Neutrophil (primary cell): ENCODE measurements at regions not wholly inside any gene's neighbourhood (a gene's known extent, or its start where the extent isn't known, plus 50 kb on each side); places are given as distances from the start of the nearest gene placed in this dataset.

Experiments used
- H3K27ac ChIP-seq: fragments of 200-600 bp; sonication (generic); 2 replicates; pipeline ENCODE4 v1.5.1; 2016; ENCODE audit warnings: mild to moderate bottlenecking, moderate library complexity
- H3K27me3 ChIP-seq: fragments of 200-600 bp; sonication (generic); 2 replicates; pipeline ENCODE4 v1.6.0; 2016; ENCODE audit warnings: mild to moderate bottlenecking
- H3K36me3 ChIP-seq: fragments of 200-600 bp; sonication (generic); 2 replicates; pipeline ENCODE4 v1.5.1; 2017
- H3K4me1 ChIP-seq, 2 experiments: fragments of 200-600 bp in 1 of 2; sonication (generic) in 1 of 2; 1 replicate in 1 of 2; 2 replicates in 1 of 2; pipeline versions ENCODE4 v1.5.1 to v1.6.1; 2013 to 2016; ENCODE audit warnings: low read depth in 1 of 2, low read length in 1 of 2, mild to moderate bottlenecking in 1 of 2, moderate library complexity in 1 of 2; ENCODE audit not compliant: control insufficient read depth in 1 of 2, insufficient read depth in 1 of 2
- H3K4me3 ChIP-seq, 2 experiments: fragments of 200-600 bp in 1 of 2; sonication (generic) in 1 of 2; 1 replicate in 1 of 2; 2 replicates in 1 of 2; pipeline ENCODE4 v1.5.1; 2013 to 2016; ENCODE audit warnings: low read depth in 1 of 2, low read length in 1 of 2, mild to moderate bottlenecking in 1 of 2, moderate library complexity in 1 of 2
- H3K9me3 ChIP-seq: fragments of 200-600 bp; sonication (generic); 2 replicates; pipeline ENCODE4 v1.5.1; 2016
- TF ChIP-seq, protein P1 (sequence below): fragments of 200-600 bp; sonication (generic); IDR thresholded peaks from 2 replicates; pipeline ENCODE4 v1.5.1; 2016; ENCODE audit warnings: antibody characterized with exemption

DNA sequence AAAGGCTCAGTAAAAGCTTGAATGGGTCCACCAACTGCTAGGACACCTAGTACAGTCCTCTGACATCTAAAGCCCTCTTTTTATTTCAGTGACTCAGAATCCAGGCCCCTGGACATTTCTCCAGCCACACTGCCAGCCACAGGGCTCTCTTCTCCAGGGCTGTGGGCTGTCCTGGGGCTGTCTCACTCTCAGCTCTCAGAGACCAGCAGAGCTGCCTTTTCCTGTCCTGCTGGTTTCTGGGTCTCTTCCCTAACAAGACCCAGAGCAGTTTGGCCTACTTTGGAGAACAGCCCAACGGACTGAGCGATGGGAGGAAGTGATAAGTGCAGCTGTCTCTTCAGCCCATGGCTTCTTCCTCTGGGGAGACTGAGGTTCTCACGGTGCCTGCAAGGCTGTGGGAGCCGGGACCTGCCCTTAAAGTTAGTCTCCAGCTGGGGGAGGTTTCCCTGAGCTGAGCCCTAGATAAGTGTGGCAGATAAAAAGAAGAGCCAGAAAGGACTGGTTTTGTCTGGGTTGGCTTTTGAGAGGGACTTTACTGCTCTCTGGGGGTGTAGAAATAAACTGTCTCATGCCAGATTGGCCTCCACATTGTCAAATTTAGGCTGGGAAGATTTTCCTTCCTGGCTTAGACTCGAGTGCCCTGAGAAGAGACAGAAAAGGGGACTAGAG lies 979.8 kb downstream of the VRK1 start:
- Histone ChIP-seq H3K9me3 (no peaks in the 10 kb centered on the region), H3K27ac (no peak overlapping the region)
- TF ChIP-seq, protein P1, sequence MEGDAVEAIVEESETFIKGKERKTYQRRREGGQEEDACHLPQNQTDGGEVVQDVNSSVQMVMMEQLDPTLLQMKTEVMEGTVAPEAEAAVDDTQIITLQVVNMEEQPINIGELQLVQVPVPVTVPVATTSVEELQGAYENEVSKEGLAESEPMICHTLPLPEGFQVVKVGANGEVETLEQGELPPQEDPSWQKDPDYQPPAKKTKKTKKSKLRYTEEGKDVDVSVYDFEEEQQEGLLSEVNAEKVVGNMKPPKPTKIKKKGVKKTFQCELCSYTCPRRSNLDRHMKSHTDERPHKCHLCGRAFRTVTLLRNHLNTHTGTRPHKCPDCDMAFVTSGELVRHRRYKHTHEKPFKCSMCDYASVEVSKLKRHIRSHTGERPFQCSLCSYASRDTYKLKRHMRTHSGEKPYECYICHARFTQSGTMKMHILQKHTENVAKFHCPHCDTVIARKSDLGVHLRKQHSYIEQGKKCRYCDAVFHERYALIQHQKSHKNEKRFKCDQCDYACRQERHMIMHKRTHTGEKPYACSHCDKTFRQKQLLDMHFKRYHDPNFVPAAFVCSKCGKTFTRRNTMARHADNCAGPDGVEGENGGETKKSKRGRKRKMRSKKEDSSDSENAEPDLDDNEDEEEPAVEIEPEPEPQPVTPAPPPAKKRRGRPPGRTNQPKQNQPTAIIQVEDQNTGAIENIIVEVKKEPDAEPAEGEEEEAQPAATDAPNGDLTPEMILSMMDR = no peak

DNA sequence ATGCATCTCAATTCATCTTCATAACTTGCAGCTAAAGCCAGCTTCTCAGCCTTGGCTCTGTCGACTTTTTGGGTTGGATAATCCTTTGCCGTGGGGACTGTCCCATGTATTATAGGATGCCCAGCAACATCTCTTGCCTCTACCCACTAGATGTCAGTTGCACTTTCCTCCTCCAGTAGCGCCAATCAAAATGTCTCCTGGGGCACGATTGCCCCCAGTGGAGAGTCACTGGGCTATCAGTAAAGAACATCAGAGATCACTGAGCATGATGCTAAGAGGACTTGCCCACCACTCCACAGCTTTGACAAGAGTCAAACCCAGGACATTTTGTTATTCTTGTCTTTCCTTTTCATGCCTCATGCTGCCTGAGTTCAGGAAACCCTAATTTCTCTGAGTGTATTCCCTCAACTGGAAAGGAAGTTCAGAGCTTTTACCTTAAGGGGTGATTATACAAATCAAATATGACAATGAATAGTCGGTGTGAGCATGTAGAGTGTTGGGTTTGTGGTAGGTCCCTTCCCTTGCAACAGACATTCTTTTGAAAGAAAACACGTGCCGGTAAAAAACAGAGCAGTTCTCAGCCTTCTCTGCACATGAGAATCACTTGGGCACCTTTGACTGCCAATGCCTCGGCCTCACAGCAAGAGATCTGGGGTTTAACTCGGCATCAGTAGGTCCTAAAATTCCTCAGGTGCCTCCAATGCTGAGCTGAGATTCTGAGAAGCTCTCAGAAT lies 980.6 kb downstream of the VRK1 start:
- Histone ChIP-seq H3K27ac (no peak overlapping the region), H3K27me3 (no peaks in the 10 kb centered on the region), H3K4me3 (no peak overlapping the region), H3K4me1 (no peaks in the 10 kb centered on the region), H3K9me3 (no peaks in the 10 kb centered on the region), H3K36me3 (no peaks in the 10 kb centered on the region)
- TF ChIP-seq, protein P1 = no peak

More for the DNA sequence above, 979.8 kb downstream of the VRK1 start:
- H3K4me3 ChIP-seq = no peak overlapping the region
- H3K27me3 ChIP-seq = no peaks in the 10 kb centered on the region
- no peaks in the 10 kb centered on the region for H3K4me1 ChIP-seq
- H3K36me3 ChIP-seq = no peaks in the 10 kb centered on the region

DNA sequence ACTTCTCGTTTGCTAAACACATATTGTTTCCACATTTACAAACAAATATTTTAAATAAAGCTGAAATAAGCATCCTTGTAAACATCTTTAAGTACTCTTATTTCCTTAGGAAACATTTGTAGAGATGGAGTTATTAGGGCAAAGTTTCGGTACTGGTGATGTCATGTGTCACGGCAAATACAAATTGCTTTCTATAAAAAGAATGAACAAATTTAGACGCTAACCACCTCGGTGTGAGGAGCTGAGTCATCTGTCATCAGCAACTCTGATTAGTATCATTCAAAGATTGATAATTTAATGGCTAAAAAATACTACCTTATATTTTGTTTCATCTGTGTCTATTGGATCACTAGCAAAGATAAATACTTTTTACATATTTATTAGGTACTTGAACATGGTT lies 982.0 kb downstream of the VRK1 start:
- H3K27me3 ChIP-seq = no peaks in the 10 kb centered on the region
- H3K9me3 ChIP-seq = no peaks in the 10 kb centered on the region
- TF ChIP-seq, protein P1 = no peak
- H3K27ac ChIP-seq = no peak overlapping the region
- H3K4me1 ChIP-seq = no peaks in the 10 kb centered on the region
- no peak overlapping the region for H3K4me3 ChIP-seq
- no peaks in the 10 kb centered on the region for H3K36me3 ChIP-seq

DNA sequence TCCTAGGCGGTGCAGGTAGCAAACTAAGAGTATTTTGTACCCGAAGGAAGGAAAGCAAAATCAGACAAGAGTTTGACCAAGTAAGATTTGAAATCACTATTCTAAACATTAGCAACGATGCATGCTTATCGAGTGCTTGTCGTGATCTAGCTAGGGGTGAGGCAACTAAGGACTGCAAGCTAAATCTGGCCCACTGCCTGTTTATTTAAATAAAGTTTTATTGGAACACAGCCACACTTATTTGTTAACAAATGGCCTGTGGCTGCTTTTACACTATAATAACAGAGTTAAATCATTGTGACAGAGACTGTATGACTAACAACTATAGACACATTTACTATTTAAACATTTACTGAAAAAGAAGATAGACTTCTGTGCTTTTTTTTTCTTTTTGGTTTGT lies 983.6 kb downstream of the VRK1 start:
- Histone ChIP-seq H3K4me3 (no peak overlapping the region), H3K9me3 (no peaks in the 10 kb centered on the region), H3K27me3 (no peaks in the 10 kb centered on the region), H3K36me3 (no peaks in the 10 kb centered on the region), H3K4me1 (no peaks in the 10 kb centered on the region), H3K27ac (no peak overlapping the region)
- TF ChIP-seq, protein P1 = no peak

DNA sequence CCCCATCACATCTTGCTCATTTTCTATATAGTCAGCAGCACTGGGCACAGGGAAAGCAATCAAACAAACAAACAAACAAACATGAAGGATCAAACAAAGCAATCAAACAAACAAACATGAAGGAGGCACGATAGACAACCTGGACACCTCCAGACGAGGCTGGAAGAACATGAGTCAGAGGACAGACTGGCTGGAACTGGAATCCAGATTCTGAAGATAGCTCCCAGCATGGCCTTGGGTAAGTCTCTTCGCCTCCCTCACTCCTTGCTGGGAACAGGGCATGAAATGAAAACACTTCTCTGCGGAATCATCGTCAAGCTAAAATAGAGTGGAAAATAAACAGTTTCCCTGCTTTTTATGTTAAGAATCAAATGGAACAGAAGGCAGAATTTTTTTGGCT lies 984.8 kb downstream of the VRK1 start:
- H3K27ac ChIP-seq = no peak overlapping the region
- TF ChIP-seq, protein P1 = no peak
- H3K36me3 ChIP-seq = no peaks in the 10 kb centered on the region
- no peaks in the 10 kb centered on the region for H3K27me3 ChIP-seq
- H3K9me3 ChIP-seq = no peaks in the 10 kb centered on the region
- no peak overlapping the region for H3K4me3 ChIP-seq
- no peaks in the 10 kb centered on the region for H3K4me1 ChIP-seq
